Jurkat, Clone E6-1 (cell line): ENCODE measurements at regions not wholly inside any gene's neighbourhood (a gene's known extent, or its start where the extent isn't known, plus 50 kb on each side); places are given as distances from the start of the nearest gene placed in this dataset.

ENCODE experiments used
- DNase-seq: peaks from one replicate; pipeline ENCODE4 v3.0.0-alpha.2; 2011; ENCODE audit warnings: low read depth, low spot score
- H3K4me3 ChIP-seq: 2 replicates; pipeline ENCODE4 v1.5.1; 2011; ENCODE audit warnings: mild to moderate bottlenecking, low read length, control low read depth, moderate library complexity

- no peak overlapping the region for H3K4me3 ChIP-seq
- peak; percentile 11 for DNase-seq
Measured at GRCh38 chr7:13279854-13280435, 592.5 kb downstream of the ARL4A start.

DNA sequence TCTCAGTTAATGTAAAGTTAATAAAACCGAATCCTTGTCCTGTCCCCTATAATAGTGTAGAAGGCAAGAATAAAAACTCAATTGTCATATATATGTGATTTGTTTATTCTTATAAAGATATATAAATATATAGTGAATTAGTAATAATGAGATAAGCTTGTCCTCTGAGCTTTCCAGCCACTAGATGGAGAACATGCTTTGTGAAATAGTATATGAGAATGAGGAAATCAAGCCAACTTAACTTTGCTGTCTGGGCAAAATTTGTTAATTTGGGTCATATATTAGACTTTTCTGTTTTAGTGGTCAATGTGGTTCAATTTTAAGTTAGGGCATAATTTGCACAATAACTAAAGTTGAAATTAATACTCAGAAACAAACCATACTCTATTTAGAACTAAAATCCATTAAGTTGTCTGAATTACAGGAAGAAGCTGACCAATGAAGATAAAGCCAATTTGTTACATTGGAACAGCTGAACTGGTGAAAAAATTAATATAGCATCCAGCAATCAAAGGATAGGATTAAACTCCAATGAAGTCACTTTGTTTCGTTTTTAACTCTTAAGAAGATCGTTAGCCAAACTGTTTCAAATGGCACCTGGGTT is 595.0 kb downstream of the ARL4A start:
- H3K4me3 ChIP-seq: no peak overlapping the region
- DNase-seq: no peak

DNA sequence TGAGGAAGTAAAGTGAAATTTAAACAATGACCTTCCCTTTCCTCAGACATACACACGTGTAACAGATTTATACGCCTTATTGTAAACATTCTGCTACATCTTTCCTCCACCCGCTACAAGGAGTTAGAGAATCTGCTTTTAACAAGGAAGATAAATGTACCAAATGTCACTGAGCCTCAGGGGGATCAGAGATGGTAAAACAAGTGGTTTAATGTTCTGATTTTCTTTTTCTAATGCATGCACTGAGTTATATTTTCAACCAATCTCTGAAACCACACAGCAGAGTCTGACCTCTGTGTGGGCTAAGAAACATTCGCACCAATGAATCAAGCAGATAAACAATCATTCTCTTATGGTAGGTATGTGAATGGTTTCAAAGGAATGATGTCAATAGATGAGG is 599.5 kb downstream of the ARL4A start:
- no peak overlapping the region for H3K4me3 ChIP-seq
- no peak for DNase-seq

DNA sequence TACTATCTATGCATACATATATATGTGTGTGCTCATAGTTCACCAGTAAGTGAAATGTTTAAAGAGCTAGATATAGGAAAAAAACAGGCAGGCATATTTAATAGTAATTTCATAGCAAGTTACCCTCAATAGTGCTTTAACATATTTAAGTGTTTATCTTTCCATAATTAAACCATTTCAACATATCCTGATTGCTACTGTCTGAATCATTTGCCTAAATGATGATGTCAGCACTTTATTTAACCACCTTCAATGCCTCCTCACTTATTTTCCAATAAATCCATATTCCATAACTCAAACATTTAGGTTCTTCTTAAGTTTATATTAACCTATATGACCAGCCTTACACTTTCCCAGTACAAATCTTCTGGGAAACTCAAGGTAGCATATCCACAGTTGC is 601.1 kb downstream of the ARL4A start:
- no peak for DNase-seq
- no peak overlapping the region for H3K4me3 ChIP-seq

DNA sequence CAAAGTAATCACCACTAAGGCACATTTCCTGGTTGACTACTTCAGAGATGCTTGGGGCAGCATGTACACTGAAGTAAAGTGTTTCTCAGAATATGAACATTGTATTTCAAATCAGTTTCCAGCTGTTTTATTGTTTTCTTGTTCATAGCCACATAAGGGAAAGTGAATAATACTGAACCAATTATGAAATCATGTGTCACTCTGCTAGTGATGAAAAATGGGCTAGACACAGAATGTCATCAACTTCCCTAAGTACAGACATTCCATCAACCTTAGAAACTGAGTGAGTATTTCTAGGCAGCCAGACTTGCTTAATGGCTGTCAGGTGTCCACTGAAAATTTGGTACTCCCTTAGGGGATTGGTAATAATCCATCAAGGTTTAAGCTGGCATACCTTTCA is 603.5 kb downstream of the ARL4A start:
- no peak overlapping the region for H3K4me3 ChIP-seq
- no peak for DNase-seq

GRCh38 chr7:13293264-13294002 is 606.0 kb downstream of the ARL4A start:
- DNase-seq: no peak
- H3K4me3 ChIP-seq: no peak overlapping the region

DNA sequence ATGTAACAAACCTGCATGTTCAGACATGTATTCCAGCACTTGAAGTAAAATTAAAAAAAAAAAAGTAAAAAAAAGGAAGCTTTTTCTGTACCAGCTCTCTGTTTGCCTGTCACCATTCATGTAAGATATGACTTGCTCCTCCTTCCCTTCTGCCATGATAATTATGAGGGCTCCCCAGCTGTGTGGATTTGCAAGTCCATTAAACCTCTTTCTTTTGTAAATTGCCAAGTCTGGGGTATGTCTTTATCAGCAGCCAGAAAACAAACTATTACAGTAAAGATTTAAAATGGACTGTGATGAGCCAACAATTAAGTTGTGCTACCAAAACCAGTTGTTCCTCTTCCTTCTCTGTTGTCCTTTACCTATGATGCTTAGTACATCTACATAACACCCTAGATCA is 619.6 kb downstream of the ARL4A start:
- H3K4me3 ChIP-seq: no peak overlapping the region
- no peak for DNase-seq

DNA sequence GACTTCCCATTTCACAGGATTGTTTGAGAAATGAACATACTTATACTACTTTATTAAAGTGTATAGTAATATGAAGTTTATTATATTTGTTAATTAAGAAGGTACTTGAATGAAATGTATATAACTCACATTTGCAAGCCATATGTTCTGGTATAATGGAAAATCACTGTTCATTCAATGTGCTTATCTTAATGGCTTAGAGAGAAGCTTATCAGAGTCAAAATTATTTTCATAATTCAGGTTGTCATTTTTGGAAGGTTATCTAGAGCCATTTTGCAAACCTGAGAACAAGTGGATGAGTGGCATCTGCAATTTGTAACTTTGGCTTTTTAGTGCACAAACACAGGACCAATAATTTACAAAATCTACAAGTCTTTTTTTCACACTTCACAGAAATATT is 621.0 kb downstream of the ARL4A start:
- H3K4me3 ChIP-seq: no peak overlapping the region
- DNase-seq: no peak

DNA sequence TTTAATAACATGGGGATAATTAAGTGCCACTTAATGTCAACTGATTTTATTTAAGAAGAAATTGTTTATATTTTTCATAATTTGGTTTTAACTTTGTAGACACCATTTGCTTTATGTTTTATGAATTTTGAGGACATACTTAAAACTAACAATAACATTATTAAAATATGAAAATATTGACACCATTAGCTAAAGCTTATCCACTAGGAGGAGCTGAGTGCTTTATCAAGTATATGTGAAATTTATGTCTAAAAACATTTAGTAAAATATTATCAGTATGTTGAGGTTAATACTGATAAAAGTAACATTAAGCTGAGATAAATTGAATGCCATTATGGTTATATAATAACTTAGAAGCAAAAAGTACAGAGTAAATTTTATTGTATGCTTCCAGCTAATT is 622.1 kb downstream of the ARL4A start:
- H3K4me3 ChIP-seq: no peak overlapping the region
- DNase-seq: no peak

GRCh38 chr7:13312307-13312706 is 624.9 kb downstream of the ARL4A start:
- peak; percentile 21 for DNase-seq
- no peak overlapping the region for H3K4me3 ChIP-seq

GRCh38 chr7:13320333-13320732 is 632.9 kb downstream of the ARL4A start:
- no peak overlapping the region for H3K4me3 ChIP-seq
- DNase-seq: no peak

DNA sequence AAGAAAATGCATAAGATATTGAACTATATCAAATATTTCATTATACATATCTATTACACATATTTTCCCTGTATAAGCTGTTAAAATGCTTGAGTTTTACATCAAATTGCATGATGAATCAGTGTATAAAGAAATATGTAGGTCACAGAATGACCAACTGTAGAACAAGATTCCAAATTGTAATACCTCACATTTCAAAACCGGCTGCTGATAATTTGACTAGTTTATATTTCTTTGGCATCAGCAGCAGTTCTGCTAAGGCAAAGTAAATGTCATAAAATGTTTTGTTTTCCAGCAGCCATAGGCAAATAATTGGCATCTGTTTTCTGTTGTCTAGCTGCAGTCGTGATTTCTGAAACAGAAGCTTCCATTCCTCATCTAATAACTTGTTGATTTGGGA is 633.9 kb downstream of the ARL4A start:
- DNase-seq: no peak
- H3K4me3 ChIP-seq: no peak overlapping the region

- no peak overlapping the region for H3K4me3 ChIP-seq
- DNase-seq: no peak
Measured at GRCh38 chr7:13322126-13322525, 634.7 kb downstream of the ARL4A start.

GRCh38 chr7:13327669-13328068 is 640.2 kb downstream of the ARL4A start:
- no peak overlapping the region for H3K4me3 ChIP-seq
- no peak for DNase-seq

- H3K4me3 ChIP-seq: no peak overlapping the region
- no peak for DNase-seq
Measured at GRCh38 chr7:13333371-13333770, 645.9 kb downstream of the ARL4A start.

- no peak overlapping the region for H3K4me3 ChIP-seq
- DNase-seq: no peak
Measured at GRCh38 chr7:13336227-13336626, 648.8 kb downstream of the ARL4A start.

DNA sequence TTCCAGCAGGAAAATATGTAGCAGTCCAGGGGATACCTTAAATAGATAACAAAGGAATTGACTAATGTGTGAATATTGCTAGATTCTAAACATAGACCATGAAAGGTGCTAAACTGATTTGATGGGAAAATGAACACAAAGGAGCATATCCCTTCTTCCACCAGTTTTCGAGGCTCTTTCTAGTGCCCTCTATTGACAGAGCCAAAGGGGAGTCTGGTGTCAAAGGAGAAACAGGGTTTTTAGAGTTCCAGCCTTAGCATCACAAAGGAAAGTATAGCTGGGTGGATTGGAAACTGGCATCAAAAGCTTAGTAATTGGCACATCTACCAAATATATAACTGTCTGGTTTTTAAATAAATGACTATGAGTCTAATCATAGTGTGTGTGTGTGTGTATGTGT is 636.8 kb downstream of the ETV1 start:
- no peak for DNase-seq
- no peak overlapping the region for H3K4me3 ChIP-seq

- DNase-seq: no peak
Measured at GRCh38 chr7:13359656-13360055, 629.8 kb downstream of the ETV1 start.

DNA sequence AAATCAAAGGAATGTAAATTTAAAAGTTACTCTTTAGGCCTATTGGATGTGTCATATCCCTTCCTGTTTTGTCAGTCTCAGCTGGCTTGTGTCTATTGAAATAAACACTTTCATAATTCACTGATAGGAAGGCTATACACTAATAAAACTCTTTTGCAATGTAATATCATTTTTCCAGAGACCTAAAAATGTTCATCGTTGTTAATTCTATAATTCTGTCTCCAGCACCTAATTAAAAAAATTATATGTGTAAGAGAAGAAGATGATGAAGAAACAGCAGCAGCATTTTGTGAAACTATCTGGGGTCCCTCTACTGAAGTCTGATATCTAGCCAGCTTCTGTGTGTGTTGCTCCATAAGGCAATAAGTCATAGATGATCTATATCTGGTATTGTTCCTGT is 602.7 kb downstream of the ETV1 start:
- DNase-seq: no peak

More at GRCh38 chr7:13359656-13360055, 629.8 kb downstream of the ETV1 start:
- H3K4me3 ChIP-seq: no peak overlapping the region

DNA sequence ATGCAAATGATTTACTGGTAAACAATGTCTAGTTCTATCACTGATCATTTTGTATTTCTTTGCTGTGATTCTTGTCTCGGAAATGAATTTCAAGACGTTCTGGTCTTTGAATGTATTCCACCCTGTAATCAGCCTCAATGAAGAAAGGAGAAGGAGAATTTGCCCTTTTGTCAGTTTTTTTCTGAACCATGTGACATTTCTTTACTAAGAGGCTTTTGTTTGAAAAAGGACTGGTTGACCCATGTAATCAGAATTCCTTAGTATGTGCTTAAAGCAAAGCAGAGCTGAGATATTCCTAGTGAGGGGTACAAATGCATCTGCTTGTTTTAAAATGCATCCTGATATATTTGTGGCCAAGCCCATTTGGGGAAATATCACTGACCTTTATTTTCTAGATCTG is 581.6 kb downstream of the ETV1 start:
- no peak for DNase-seq
- H3K4me3 ChIP-seq: no peak overlapping the region

More for the DNA sequence above, 602.7 kb downstream of the ETV1 start:
- H3K4me3 ChIP-seq: no peak overlapping the region

DNA sequence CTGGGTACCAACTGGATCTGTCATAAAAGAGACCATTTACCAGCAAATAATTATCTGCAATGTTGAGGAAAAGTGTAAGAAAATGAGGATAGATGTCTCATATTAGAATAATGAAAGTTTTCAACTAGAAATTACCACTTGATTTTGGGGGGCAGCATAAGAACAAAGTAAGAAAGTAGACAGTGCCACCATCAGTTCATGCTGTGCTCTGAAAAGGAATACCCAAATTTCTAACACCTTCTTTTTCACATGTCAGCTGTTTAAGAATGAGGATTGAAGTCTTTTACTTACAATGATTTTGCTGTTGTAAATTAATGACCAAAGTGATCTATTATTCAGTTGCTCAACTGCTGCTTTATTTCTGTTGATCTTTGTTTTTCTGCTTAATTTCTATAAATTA is 578.3 kb downstream of the ETV1 start:
- DNase-seq: no peak

More for the DNA sequence above, 578.3 kb downstream of the ETV1 start:
- H3K4me3 ChIP-seq: no peak overlapping the region
